A549 (cell line): ENCODE measurements at regions not wholly inside any gene's neighbourhood (a gene's known extent, or its start where the extent isn't known, plus 50 kb on each side); places are given as distances from the start of the nearest gene placed in this dataset.
"Not testable (repeated sequence)": the region's sequence is repeated elsewhere in the genome, so short reads cannot be mapped to it uniquely, and the experiment has no call there.

Source experiments
- ATAC-seq, 2 experiments: fragments of 200-7000 bp in 1 of 2; fragments of >200 bp in 1 of 2; cut with Nextera tagmentation in 1 of 2; cut with Tn5 transposase in 1 of 2; 3 replicates each; pipeline versions ENCODE4 v1.8.0 to v1.9.1; 2018 to 2020; ENCODE audit warnings: mild to moderate bottlenecking in 1 of 2, moderate library complexity in 1 of 2
- CTCF ChIA-PET: fragments of 300-600 bp; sonication (Branson Sonifier 250); formaldehyde crosslinking; extraction: SDS; loops from one replicate; lab custom pipeline; 2021; ENCODE audit warnings: antibody characterized with exemption, inconsistent platforms; lab: Yijun Ruan, JAX
- POLR2A ChIA-PET: fragments of 350-600 bp; formaldehyde crosslinking; extraction: SDS; loops from one replicate; lab custom pipeline; 2021; ENCODE audit warnings: antibody characterized with exemption, inconsistent platforms; lab: Yijun Ruan, JAX
- DNase-seq, 2 experiments: peaks; one replicate each; pipeline versions ENCODE4 v3.0.0 to v3.0.0-alpha.2; 2011 to 2016; ENCODE audit warnings: low read depth in 1 of 2, low spot score in 1 of 2
- FAIRE-seq: peaks from 2 replicates; lab custom pipeline; 2011; peaks lifted over from hg19 to GRCh38; lab: Jason Lieb, UNC
- H3K27ac ChIP-seq, 2 experiments: fragments of >200 bp; sonication (Bioruptor Twin); formaldehyde crosslinking; 3 replicates each; pipeline ENCODE4 v1.5.1; 2016 to 2017
- H3K4me1 ChIP-seq: fragments of >200 bp; sonication (Bioruptor Twin); formaldehyde crosslinking; 3 replicates; pipeline ENCODE4 v1.6.1; 2016
- H3K4me2 ChIP-seq: fragments of >200 bp; sonication (Bioruptor Twin); formaldehyde crosslinking; 3 replicates; pipeline ENCODE4 v1.6.1; 2016
- H3K4me3 ChIP-seq: fragments of >200 bp; sonication (Bioruptor Twin); formaldehyde crosslinking; 3 replicates; pipeline ENCODE4 v1.5.1; 2016
- H3K9me3 ChIP-seq: fragments of >200 bp; sonication (Bioruptor Twin); formaldehyde crosslinking; 3 replicates; pipeline ENCODE4 v1.6.1; 2016
- CHD4 ChIP-seq: fragments of 200-600 bp; sonication (generic); IDR thresholded peaks from 2 replicates; pipeline ENCODE4 v1.6.1; 2016; ENCODE audit warnings: antibody characterized with exemption, mild to moderate bottlenecking, borderline replicate concordance
- CTCF ChIP-seq: fragments of >200 bp; sonication (Bioruptor Twin); formaldehyde crosslinking; IDR thresholded peaks from 3 replicates; pipeline ENCODE4 v1.5.1; 2016
- E2F6 ChIP-seq: IDR thresholded peaks from 2 replicates; pipeline ENCODE4 v1.6.1; 2012; ENCODE audit warnings: low read depth, borderline replicate concordance
- EHMT2 ChIP-seq: fragments of 200-600 bp; sonication (generic); IDR thresholded peaks from 2 replicates; pipeline ENCODE4 v1.6.1; 2016; ENCODE audit warnings: antibody characterized with exemption, low read depth, mild to moderate bottlenecking, moderate library complexity
- FOSB ChIP-seq: fragments of 250-450 bp; sonication (Bioruptor Pico); IDR thresholded peaks from 2 replicates; pipeline ENCODE4 v1.5.0; 2020; ENCODE audit warnings: mild to moderate bottlenecking, moderate library complexity
- FOSL2 ChIP-seq, 2 experiments: fragments of 450-650 bp in 1 of 2; fragments of >200 bp in 1 of 2; sonication (Bioruptor Twin) in 1 of 2; formaldehyde crosslinking; IDR thresholded peaks; 2 replicates each; pipeline versions ENCODE4 v1.5.0 to v1.6.1; 2016 to 2020; ENCODE audit warnings: mild to moderate bottlenecking in 1 of 2, moderate library complexity in 1 of 2
- FOXS1 ChIP-seq: fragments of 250-450 bp; sonication (Bioruptor Pico); IDR thresholded peaks from 2 replicates; pipeline ENCODE4 v1.5.0; 2020; ENCODE audit warnings: mild to moderate bottlenecking, moderate library complexity
- HEYL ChIP-seq: fragments of 250-450 bp; sonication (Bioruptor Pico); IDR thresholded peaks from 2 replicates; pipeline ENCODE4 v1.8.0; 2021; ENCODE audit warnings: mild to moderate bottlenecking, moderate library complexity
- HOXA7 ChIP-seq: fragments of 250-450 bp; sonication (Bioruptor Pico); IDR thresholded peaks from 2 replicates; pipeline ENCODE4 v1.5.0; 2020; ENCODE audit warnings: mild to moderate bottlenecking, moderate library complexity
- KDM1A ChIP-seq: fragments of 200-600 bp; sonication (generic); IDR thresholded peaks from 2 replicates; pipeline ENCODE4 v1.6.1; 2016; ENCODE audit warnings: low read depth, mild to moderate bottlenecking
- KDM5A ChIP-seq: fragments of 200-600 bp; sonication (generic); IDR thresholded peaks from 2 replicates; pipeline ENCODE4 v1.6.1; 2016; ENCODE audit warnings: antibody characterized with exemption, mild to moderate bottlenecking
- MAFK ChIP-seq: fragments of 450-650 bp; IDR thresholded peaks from 2 replicates; pipeline ENCODE4 v1.6.1; 2014; ENCODE audit not compliant: partially characterized antibody
- MAX ChIP-seq: IDR thresholded peaks from 2 replicates; pipeline ENCODE4 v1.6.1; 2012
- MYC ChIP-seq: IDR thresholded peaks from 2 replicates; pipeline ENCODE4 v1.6.1; 2012; ENCODE audit warnings: mild to moderate bottlenecking, inconsistent platforms, low read length, improper control_type of control experiment, borderline replicate concordance
- NPAS2 ChIP-seq: fragments of 250-450 bp; sonication (Bioruptor Pico); IDR thresholded peaks from 2 replicates; pipeline ENCODE4 v1.8.0; 2022; ENCODE audit warnings: mild to moderate bottlenecking, moderate library complexity, borderline replicate concordance
- PBX3 ChIP-seq: IDR thresholded peaks from 2 replicates; pipeline ENCODE4 v1.6.1; 2012
- PHF8 ChIP-seq: fragments of 200-600 bp; sonication (generic); IDR thresholded peaks from 2 replicates; pipeline ENCODE4 v1.6.1; 2016; ENCODE audit warnings: low read depth, mild to moderate bottlenecking, antibody characterized with exemption, moderate library complexity, borderline replicate concordance
- POLR2AphosphoS2 ChIP-seq: conservative IDR thresholded peaks from 2 replicates; pipeline ENCODE4 v1.6.1; 2012; ENCODE audit warnings: low read length, improper control_type of control experiment, inconsistent platforms
- RCOR1 ChIP-seq: fragments of 150-350 bp; IDR thresholded peaks from 2 replicates; pipeline ENCODE4 v1.6.1; 2014; ENCODE audit warnings: antibody characterized with exemption, low read length, low read depth
- REST ChIP-seq: fragments of 200-600 bp; sonication (generic); IDR thresholded peaks from 2 replicates; pipeline ENCODE4 v1.6.1; 2016; ENCODE audit warnings: antibody characterized with exemption, mild to moderate bottlenecking, moderate library complexity
- SMC3 ChIP-seq: fragments of >200 bp; sonication (Bioruptor Twin); formaldehyde crosslinking; IDR thresholded peaks from 3 replicates; pipeline ENCODE4 v1.6.1; 2018; ENCODE audit warnings: inconsistent platforms
- SREBF2 ChIP-seq: fragments of 450-650 bp; IDR thresholded peaks from 2 replicates; pipeline ENCODE4 v1.6.1; 2014; ENCODE audit warnings: mild to moderate bottlenecking, moderate library complexity
- TFCP2L1 ChIP-seq: fragments of 250-450 bp; sonication (Bioruptor Pico); IDR thresholded peaks from 2 replicates; pipeline ENCODE4 v1.5.0; 2021; ENCODE audit warnings: mild to moderate bottlenecking
- ZSCAN20 ChIP-seq: fragments of 250-450 bp; sonication (Bioruptor Pico); IDR thresholded peaks from 2 replicates; pipeline ENCODE4 v1.8.0; 2022; ENCODE audit warnings: mild to moderate bottlenecking, moderate library complexity
- WGBS: methylation state at CpG from one replicate; pipeline ENCODE4 v1.1.6; 2017; ENCODE audit errors: missing lambda C conversion rate; 5-methylcytosine and 5-hydroxymethylcytosine counted together

GRCh38 chr4:138113819-138114400, 128.2 kb downstream of the SLC7A11 start:
- TF ChIP-seq PBX3: no peak
- no peak for TF ChIP-seq FOSL2 (IDR thresholded peaks at IDR 0.05)
- no peak for TF ChIP-seq FOSL2 (CRISPR knock-in tag; IDR thresholded peaks at IDR 0.05)
- TF ChIP-seq NPAS2 (CRISPR knock-in tag): no peak
- TF ChIP-seq FOXS1 (CRISPR knock-in tag): no peak
- no peak for TF ChIP-seq KDM5A
- TF ChIP-seq FOSB: no peak
- TF ChIP-seq SREBF2: no peak
- TF ChIP-seq HEYL (CRISPR knock-in tag): no peak
- TF ChIP-seq CHD4: no peak
- no peak for TF ChIP-seq MAFK
- TF ChIP-seq MYC: no peak
- Histone ChIP-seq H3K27ac (no peak overlapping the region), H3K4me3 (no peak overlapping the region), H3K4me2 (no peak overlapping the region), H3K9me3 (no peaks in the 10 kb centered on the region), H3K4me1 (no peaks in the 10 kb centered on the region)
- CTCF ChIA-PET: interaction anchor here (1.3 kb wide), 1 partner anchor 24 kb away, joined by 3 read pairs; no protein-coding TSS in a partner anchor
- 75% methylated on average over 1 of the region's 1 CpG for WGBS
- FAIRE-seq (no peak), DNase-seq (no peak), ATAC-seq (no peak)
- POLR2A ChIA-PET: no interaction called here

- ATAC-seq, H3K9me3 ChIP-seq, H3K27ac ChIP-seq, DNase-seq, H3K4me1 ChIP-seq, H3K4me2 ChIP-seq, POLR2A ChIA-PET, H3K4me3 ChIP-seq, FAIRE-seq: not testable (repeated sequence)
- CTCF ChIA-PET: interaction anchor here (1.3 kb wide), 1 partner anchor 23 kb away, joined by 3 read pairs; no protein-coding TSS in a partner anchor
- WGBS: 91% methylated on average over 8 of the region's 8 CpGs
Measured at GRCh38 chr4:138112890-138113289, 129.3 kb downstream of the SLC7A11 start.

GRCh38 chr4:138112389-138112788, 129.8 kb downstream of the SLC7A11 start:
- Histone ChIP-seq H3K4me3 (no peak overlapping the region), H3K9me3 (no peaks in the 10 kb centered on the region), H3K4me2 (no peak overlapping the region), H3K4me1 (no peaks in the 10 kb centered on the region), H3K27ac (no peak overlapping the region)
- ATAC-seq: no peak
- no peak for DNase-seq
- CTCF ChIA-PET: interaction anchor here (1.3 kb wide), 1 partner anchor 8 kb away, joined by 3 read pairs; no protein-coding TSS in a partner anchor
- FAIRE-seq: no peak
- POLR2A ChIA-PET: no interaction called here
- TF ChIP-seq SMC3: no peak
- TF ChIP-seq TFCP2L1 (CRISPR knock-in tag): no peak
- TF ChIP-seq POLR2AphosphoS2: no peak
- no peak for TF ChIP-seq FOXS1 (CRISPR knock-in tag)
- TF ChIP-seq REST: no peak
- TF ChIP-seq PHF8: no peak
- no peak for TF ChIP-seq CTCF
- TF ChIP-seq KDM1A: no peak
- no peak for TF ChIP-seq EHMT2
- TF ChIP-seq HOXA7: no peak
- no peak for TF ChIP-seq RCOR1
- no peak for TF ChIP-seq FOSB
- TF ChIP-seq ZSCAN20 (CRISPR knock-in tag): no peak
- no peak for TF ChIP-seq MAX
- no peak for TF ChIP-seq E2F6
- WGBS: 92% methylated on average over 2 of the region's 2 CpGs
